IMR-90 (cell line): ENCODE measurements at regions not wholly inside any gene's neighbourhood (a gene's known extent, or its start where the extent isn't known, plus 50 kb on each side); places are given as distances from the start of the nearest gene placed in this dataset.

Experiments used
- ATAC-seq: fragments of 200-7000 bp; cut with Tn5 transposase; 2 replicates; pipeline ENCODE4 v1.9.1; 2020; ENCODE audit warnings: low read depth, mild to moderate bottlenecking, moderate library complexity
- BruUV-seq: library from RNA; stranded (reverse); fragments of 400-500 nt; replicated peaks from 2 replicates; lab custom pipeline; 2021; lab: Mats Ljungman, UMichigan
- CTCF ChIA-PET: fragments of 300-600 bp; formaldehyde crosslinking; extraction: SDS; loops from one replicate; lab custom pipeline; 2021; ENCODE audit warnings: antibody characterized with exemption; lab: Yijun Ruan, JAX
- POLR2A ChIA-PET: fragments of 300-600 bp; sonication (Branson Sonifier 250); formaldehyde crosslinking; loops from one replicate; lab custom pipeline; 2022; ENCODE audit warnings: antibody characterized with exemption; ENCODE audit not compliant: unreplicated experiment; lab: Charles Lee
- DNase-seq: peaks from one replicate; pipeline ENCODE4 v3.0.0; 2013
- H2AFZ ChIP-seq: replicated peaks from 2 replicates; pipeline ENCODE3; 2013; ENCODE audit warnings: low read length, mild to moderate bottlenecking; ENCODE audit not compliant: poor library complexity
- H2AK5ac ChIP-seq: 2 replicates; pipeline ENCODE4 v1.6.1; 2013; ENCODE audit warnings: low read depth, low read length, inconsistent platforms
- H2AK9ac ChIP-seq: replicated peaks from 2 replicates; pipeline ENCODE3; 2013; ENCODE audit warnings: mild to moderate bottlenecking, low read depth, low read length, moderate library complexity; ENCODE audit not compliant: poor library complexity
- H2BK120ac ChIP-seq: 2 replicates; pipeline ENCODE4 v1.6.1; 2013; ENCODE audit warnings: low read depth, low read length, inconsistent platforms
- H2BK15ac ChIP-seq: 3 replicates; pipeline ENCODE4 v1.6.1; 2013; ENCODE audit warnings: low read depth, low read length, inconsistent platforms
- H2BK20ac ChIP-seq: 2 replicates; pipeline ENCODE4 v1.6.1; 2013; ENCODE audit warnings: low read depth, mild to moderate bottlenecking, inconsistent platforms, low read length, moderate library complexity
- H2BK5ac ChIP-seq: 2 replicates; pipeline ENCODE4 v1.6.1; 2013; ENCODE audit warnings: mild to moderate bottlenecking, low read depth, low read length, inconsistent platforms; ENCODE audit not compliant: poor library complexity, severe bottlenecking
- H3K14ac ChIP-seq: replicated peaks from 2 replicates; pipeline ENCODE4 v1.6.1; 2013; ENCODE audit warnings: low read depth, low read length, inconsistent platforms
- H3K18ac ChIP-seq: 2 replicates; pipeline ENCODE4 v1.6.1; 2013; ENCODE audit warnings: low read depth, low read length, control low read depth
- H3K23ac ChIP-seq: 2 replicates; pipeline ENCODE4 v1.6.1; 2013; ENCODE audit warnings: low read depth, low read length, inconsistent platforms
- H3K27ac ChIP-seq: 2 replicates; pipeline ENCODE4 v1.5.1; 2013; ENCODE audit warnings: mild to moderate bottlenecking, control low read depth, low read length; ENCODE audit not compliant: insufficient read depth
- H3K27me3 ChIP-seq: 2 replicates; pipeline ENCODE4 v1.6.1; 2013; ENCODE audit warnings: low read length; ENCODE audit not compliant: control insufficient read depth, insufficient read depth
- H3K36me3 ChIP-seq: 2 replicates; pipeline ENCODE4 v1.6.1; 2013; ENCODE audit warnings: low read length, mixed read lengths; ENCODE audit not compliant: control insufficient read depth, insufficient read depth
- H3K4ac ChIP-seq: 2 replicates; pipeline ENCODE4 v1.6.1; 2013; ENCODE audit warnings: low read depth, low read length, inconsistent platforms
- H3K4me1 ChIP-seq: 2 replicates; pipeline ENCODE4 v1.6.1; 2013; ENCODE audit warnings: low read length, mixed read lengths; ENCODE audit not compliant: control insufficient read depth, insufficient read depth
- H3K4me2 ChIP-seq: 2 replicates; pipeline ENCODE4 v1.6.1; 2013; ENCODE audit warnings: low read depth, mild to moderate bottlenecking, control low read depth, low read length, moderate library complexity
- H3K4me3 ChIP-seq: 2 replicates; pipeline ENCODE4 v1.5.1; 2013; ENCODE audit warnings: low read depth, mild to moderate bottlenecking, control low read depth, low read length, moderate library complexity; ENCODE audit not compliant: insufficient read depth
- H3K56ac ChIP-seq: 2 replicates; pipeline ENCODE4 v1.6.1; 2013; ENCODE audit warnings: low read length, inconsistent platforms; ENCODE audit not compliant: insufficient read depth; ENCODE audit errors: extremely low read depth
- H3K79me1 ChIP-seq, 2 experiments: 2 replicates each; pipeline ENCODE4 v1.6.1; 2013; ENCODE audit warnings: low read length in 2 of 2, inconsistent platforms in 1 of 2, low read depth in 1 of 2
- H3K9ac ChIP-seq: 2 replicates; pipeline ENCODE4 v1.6.1; 2013; ENCODE audit warnings: low read depth, low read length, control low read depth
- H3K9me1 ChIP-seq: 2 replicates; pipeline ENCODE4 v1.6.1; 2013; ENCODE audit warnings: low read length, inconsistent platforms; ENCODE audit not compliant: insufficient read depth
- H3K9me3 ChIP-seq: 2 replicates; pipeline ENCODE4 v1.6.1; 2013; ENCODE audit warnings: low read length; ENCODE audit not compliant: control insufficient read depth, insufficient read depth
- H4K20me1 ChIP-seq: 2 replicates; pipeline ENCODE4 v1.6.1; 2013; ENCODE audit warnings: low read length, inconsistent platforms; ENCODE audit not compliant: insufficient read depth
- H4K5ac ChIP-seq: 2 replicates; pipeline ENCODE4 v1.6.1; 2013; ENCODE audit warnings: mild to moderate bottlenecking, low read depth, low read length, control low read depth
- H4K8ac ChIP-seq, 2 experiments: 2 replicates each; pipeline ENCODE4 v1.6.1; 2013; ENCODE audit warnings: low read depth in 2 of 2, low read length in 2 of 2, control low read depth in 1 of 2, inconsistent platforms in 1 of 2
- H4K91ac ChIP-seq: 2 replicates; pipeline ENCODE4 v1.6.1; 2013; ENCODE audit warnings: low read depth, low read length, inconsistent platforms; ENCODE audit not compliant: insufficient read depth
- RFX5 ChIP-seq: IDR thresholded peaks from 2 replicates; pipeline ENCODE4 v1.8.0; 2012; ENCODE audit warnings: low read depth, mild to moderate bottlenecking, low read length, moderate library complexity
- WGBS, 2 experiments: methylation state at CpG; one replicate each; pipeline versions ENCODE4 v1.1.5 to v1.1.7; 2013; ENCODE audit warnings: missing lambda C conversion rate in 2 of 2; ENCODE audit not compliant: insufficient read length in 1 of 2; ENCODE audit errors: extremely low coverage in 2 of 2; 5-methylcytosine and 5-hydroxymethylcytosine counted together
- dilution Hi-C: fragments of 300-500 bp; cut with HindIII; formaldehyde crosslinking; loops from one replicate; pipeline ENCODE4 v1.14.3; 2018; ENCODE audit warnings: low sequenced_read_pairs; ENCODE audit not compliant: unreplicated experiment
- in situ Hi-C: fragments of 300-500 bp; cut with MboI; formaldehyde crosslinking; loops from 3 replicates; pipeline ENCODE4 v1.14.3; 2019; ENCODE audit warnings: low sequenced_read_pairs, inconsistent platforms, mixed read lengths
- intact Hi-C: fragments of 100-400 bp; cut with micrococcal nuclease; formaldehyde crosslinking; loops from 2 replicates; pipeline ENCODE4 v1.10.0; 2022

DNA sequence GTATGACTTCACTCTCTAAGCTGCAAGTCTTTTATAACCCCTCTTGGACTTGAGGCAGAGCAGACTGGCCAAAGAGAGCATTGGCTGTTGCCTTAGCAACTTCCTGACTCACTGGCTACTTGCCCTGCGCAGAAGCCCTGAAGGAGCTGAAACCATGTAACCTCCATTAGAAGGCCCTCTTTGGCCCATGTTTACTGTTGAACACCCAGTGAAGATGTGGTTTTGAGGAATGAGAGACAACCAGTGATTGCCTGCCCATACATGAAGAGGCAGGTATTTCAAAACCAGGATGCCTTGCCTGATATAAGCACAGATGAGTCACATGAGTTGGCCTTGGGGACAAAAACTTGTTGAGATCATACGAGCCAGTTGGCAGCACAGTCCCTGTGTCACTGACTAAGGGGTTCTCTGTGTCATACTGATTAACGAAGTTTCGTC lies 182.5 kb downstream of the EDN1 start:
- in situ Hi-C loops = no loop called here

More for the DNA sequence above, 182.5 kb downstream of the EDN1 start:
- H3K4me1 ChIP-seq = peaks cover 2% of the 10 kb centered on the region; the same call in 1 of the 2 replicates
- no peak overlapping the region for H4K8ac ChIP-seq
- TF ChIP-seq RFX5 = no peak
- no peak overlapping the region for H2BK20ac ChIP-seq
- ATAC-seq (peak; percentile 49), DNase-seq (peak; percentile 67)
- H2BK15ac ChIP-seq = no peak overlapping the region
- H4K91ac ChIP-seq = no peak overlapping the region
- no peaks in the 10 kb centered on the region for H3K27me3 ChIP-seq
- H3K23ac ChIP-seq = no peak overlapping the region
- WGBS, 2 experiments = 50% methylated on average over 1 of the region's 4 CpGs; no CpG with 5 or more reads in 1 of the 2 experiments
- no peaks in the 10 kb centered on the region for H3K79me1 ChIP-seq
- dilution Hi-C loops = no loop called here
- H2BK120ac ChIP-seq = no peak overlapping the region
- ChIA-PET CTCF (no interaction called here), POLR2A (no interaction called here)
- no peak overlapping the region for H2AFZ ChIP-seq
- no peak overlapping the region for H2AK9ac ChIP-seq
- H3K14ac ChIP-seq = no peak overlapping the region
- H3K4ac ChIP-seq = no peak overlapping the region
- no peak overlapping the region for H4K5ac ChIP-seq
- no peaks in the 10 kb centered on the region for H3K9me3 ChIP-seq
- intact Hi-C loops = no loop called here
- no peaks in the 10 kb centered on the region for H4K20me1 ChIP-seq
- H3K4me3 ChIP-seq = no peak overlapping the region
- no peak overlapping the region for H2BK5ac ChIP-seq
- H3K18ac ChIP-seq = no peak overlapping the region
- H2AK5ac ChIP-seq = no peak overlapping the region
- no peaks in the 10 kb centered on the region for H3K36me3 ChIP-seq
- H3K9ac ChIP-seq = no peak overlapping the region
- no peak overlapping the region for H3K4me2 ChIP-seq
- H3K56ac ChIP-seq = no peak overlapping the region
- no TSS peak for BruUV-seq
- no peaks in the 10 kb centered on the region for H3K9me1 ChIP-seq
- no peak overlapping the region for H3K27ac ChIP-seq
